OCI-LY1 (cell line): ENCODE measurements at regions not wholly inside any gene's neighbourhood (a gene's known extent, or its start where the extent isn't known, plus 50 kb on each side); places are given as distances from the start of the nearest gene placed in this dataset.

Experiments
- CTCF ChIP-seq: fragments of 200-600 bp; sonication (generic), shearing (Covaris generic); IDR thresholded peaks from 2 replicates; pipeline ENCODE4 v1.5.1; 2017; ENCODE audit warnings: mild to moderate bottlenecking, antibody characterized with exemption, low read length, moderate library complexity, mixed read lengths
- EZH2 ChIP-seq: fragments of 200-600 bp; sonication (generic), shearing (Covaris generic); IDR thresholded peaks from 2 replicates; pipeline ENCODE4 v1.8.0; 2017; ENCODE audit warnings: borderline replicate concordance, mixed run types, mild to moderate bottlenecking, antibody characterized with exemption, low read length, moderate library complexity, mixed read lengths

GRCh38 chr13:70390064-70390463, 281.8 kb upstream of the KLHL1 start:
- no peak for TF ChIP-seq CTCF
- TF ChIP-seq EZH2 = no peak
